WTC11 (cell line): ENCODE measurements at regions not wholly inside any gene's neighbourhood (a gene's known extent, or its start where the extent isn't known, plus 50 kb on each side); places are given as distances from the start of the nearest gene placed in this dataset.

Experiments
- TP53 ChIP-seq: sonication (generic); formaldehyde crosslinking; IDR thresholded peaks from 2 replicates; pipeline ENCODE4 v1.8.1; 2023; ENCODE audit warnings: mild to moderate bottlenecking, missing genetic modification reagents
- TF ChIP-seq, protein P1 (sequence below): sonication (generic); formaldehyde crosslinking; IDR thresholded peaks from 2 replicates; pipeline ENCODE4 v1.8.0; 2022; ENCODE audit warnings: mild to moderate bottlenecking, missing genetic modification reagents
- TF ChIP-seq, protein P2 (sequence below): fragments of 200-600 bp; IDR thresholded peaks from 2 replicates; pipeline ENCODE4 v1.8.0; 2022; ENCODE audit warnings: antibody characterized with exemption

DNA sequence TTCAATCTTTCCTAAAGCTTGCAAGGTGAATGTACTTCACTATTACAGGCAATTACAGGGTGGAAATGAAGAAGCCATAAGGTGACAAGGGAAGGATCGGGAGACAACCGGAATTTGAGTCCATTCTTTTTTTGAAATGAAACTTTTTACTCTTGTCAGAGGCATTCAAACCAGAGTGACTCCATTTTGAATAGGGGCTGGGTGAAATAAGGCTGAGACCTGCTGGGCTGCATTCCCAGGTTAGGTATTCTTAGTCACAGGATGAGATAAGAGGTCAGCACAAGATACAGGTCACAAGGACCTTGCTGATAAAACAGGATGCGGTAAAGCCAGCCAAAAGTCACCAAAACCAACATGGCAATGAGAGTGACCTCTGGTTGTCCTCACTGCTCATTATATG is 363.3 kb downstream of the TYW1 start:
- TF ChIP-seq, protein P1, sequence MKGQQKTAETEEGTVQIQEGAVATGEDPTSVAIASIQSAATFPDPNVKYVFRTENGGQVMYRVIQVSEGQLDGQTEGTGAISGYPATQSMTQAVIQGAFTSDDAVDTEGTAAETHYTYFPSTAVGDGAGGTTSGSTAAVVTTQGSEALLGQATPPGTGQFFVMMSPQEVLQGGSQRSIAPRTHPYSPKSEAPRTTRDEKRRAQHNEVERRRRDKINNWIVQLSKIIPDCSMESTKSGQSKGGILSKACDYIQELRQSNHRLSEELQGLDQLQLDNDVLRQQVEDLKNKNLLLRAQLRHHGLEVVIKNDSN (CRISPR knock-in tag) = no peak
- no peak for TF ChIP-seq TP53
- TF ChIP-seq, protein P2, sequence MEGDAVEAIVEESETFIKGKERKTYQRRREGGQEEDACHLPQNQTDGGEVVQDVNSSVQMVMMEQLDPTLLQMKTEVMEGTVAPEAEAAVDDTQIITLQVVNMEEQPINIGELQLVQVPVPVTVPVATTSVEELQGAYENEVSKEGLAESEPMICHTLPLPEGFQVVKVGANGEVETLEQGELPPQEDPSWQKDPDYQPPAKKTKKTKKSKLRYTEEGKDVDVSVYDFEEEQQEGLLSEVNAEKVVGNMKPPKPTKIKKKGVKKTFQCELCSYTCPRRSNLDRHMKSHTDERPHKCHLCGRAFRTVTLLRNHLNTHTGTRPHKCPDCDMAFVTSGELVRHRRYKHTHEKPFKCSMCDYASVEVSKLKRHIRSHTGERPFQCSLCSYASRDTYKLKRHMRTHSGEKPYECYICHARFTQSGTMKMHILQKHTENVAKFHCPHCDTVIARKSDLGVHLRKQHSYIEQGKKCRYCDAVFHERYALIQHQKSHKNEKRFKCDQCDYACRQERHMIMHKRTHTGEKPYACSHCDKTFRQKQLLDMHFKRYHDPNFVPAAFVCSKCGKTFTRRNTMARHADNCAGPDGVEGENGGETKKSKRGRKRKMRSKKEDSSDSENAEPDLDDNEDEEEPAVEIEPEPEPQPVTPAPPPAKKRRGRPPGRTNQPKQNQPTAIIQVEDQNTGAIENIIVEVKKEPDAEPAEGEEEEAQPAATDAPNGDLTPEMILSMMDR = no peak
